DMS 273 treated with DMSO at 0.1 percent for 48 hours (cell line): ENCODE measurements at regions not wholly inside any gene's neighbourhood (a gene's known extent, or its start where the extent isn't known, plus 50 kb on each side); places are given as distances from the start of the nearest gene placed in this dataset.
A peak's percentile ranks its signal among the peaks of the same experiment; 100 is the strongest.

Experiments used
- DNase-seq: peaks from one replicate; lab custom pipeline; 2025; lab: John Stamatoyannopoulos, UW

DNA sequence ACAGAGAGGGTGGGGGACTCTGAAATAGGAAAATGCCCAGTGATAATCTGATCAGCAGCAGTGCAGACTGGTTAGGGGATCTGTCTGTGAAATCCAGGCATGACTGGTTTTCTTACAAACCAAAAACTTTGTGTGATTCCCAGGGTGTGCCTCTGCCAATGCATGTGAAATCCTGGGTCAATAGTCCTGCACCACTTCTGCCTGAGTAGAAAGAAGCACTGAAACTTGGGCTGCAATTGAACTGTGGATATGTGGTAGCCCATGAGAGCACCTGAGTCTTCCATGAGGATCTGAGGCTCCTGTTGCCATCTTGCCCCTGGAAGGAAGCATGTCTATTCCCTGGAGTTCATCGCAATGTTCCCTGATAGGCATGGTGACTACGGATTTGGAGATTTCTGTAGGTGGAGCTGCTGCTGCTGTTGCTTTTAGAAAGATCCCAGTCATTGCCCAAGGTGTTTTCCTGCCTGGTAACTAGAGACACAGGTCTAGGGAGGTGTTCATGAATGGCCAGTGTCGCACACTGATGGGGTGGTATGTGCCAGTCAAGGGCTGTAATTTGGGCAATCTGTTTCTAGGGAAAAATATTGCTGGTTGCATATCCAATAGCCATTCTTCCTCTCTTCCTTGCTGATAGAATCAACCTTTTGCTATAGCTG, 146.7 kb downstream of the CARTPT start:
- no peak for DNase-seq

DNA sequence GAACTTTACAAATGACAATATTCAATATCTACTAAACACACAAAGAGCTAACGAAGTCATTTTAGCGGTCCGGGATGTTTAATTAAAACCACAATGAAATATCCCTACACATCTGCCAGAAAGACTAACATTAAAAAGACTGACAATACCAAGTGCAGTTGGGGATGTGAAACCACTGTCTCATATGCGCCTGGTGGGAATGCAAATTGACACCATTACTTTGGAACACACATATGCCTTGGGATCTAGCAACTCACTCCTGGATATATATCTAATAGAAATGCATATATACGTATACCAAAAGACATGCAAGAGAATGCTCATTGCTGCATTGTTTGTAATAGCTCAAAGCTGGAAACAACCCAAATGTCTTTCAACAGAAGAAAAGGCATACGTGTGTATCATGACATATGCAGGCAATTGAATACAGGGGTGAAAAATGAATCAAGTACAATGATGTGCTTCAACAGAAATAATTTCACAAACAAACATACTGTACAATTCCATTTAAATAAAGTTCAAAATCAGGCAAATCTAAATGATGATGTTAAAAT, 153.3 kb downstream of the CARTPT start:
- DNase-seq: no peak

- peak; percentile 99 for DNase-seq
Measured at GRCh38 chr5:71873191-71873591, 154.1 kb downstream of the CARTPT start.

DNA sequence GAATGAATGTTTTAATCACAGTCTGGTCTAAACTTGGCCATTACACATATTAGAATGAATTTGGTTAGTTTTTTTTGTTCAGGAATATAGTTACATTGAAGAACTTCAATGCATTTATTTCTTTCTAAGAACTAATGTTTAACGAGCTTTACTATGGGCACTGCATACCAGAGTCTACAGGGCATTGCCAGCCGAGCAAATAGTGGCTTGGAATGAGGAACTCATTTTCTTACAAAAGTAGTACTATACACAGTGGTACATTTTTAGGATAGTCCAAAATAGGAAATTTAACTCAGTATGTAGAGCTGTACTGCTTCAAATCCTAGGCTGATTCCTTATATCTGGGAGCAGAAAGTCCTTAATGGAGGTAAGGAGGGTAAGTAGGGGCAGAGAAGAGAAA, 155.4 kb downstream of the CARTPT start:
- no peak for DNase-seq

- DNase-seq: no peak
Measured at GRCh38 chr5:71877511-71877910, 158.4 kb downstream of the CARTPT start.

DNA sequence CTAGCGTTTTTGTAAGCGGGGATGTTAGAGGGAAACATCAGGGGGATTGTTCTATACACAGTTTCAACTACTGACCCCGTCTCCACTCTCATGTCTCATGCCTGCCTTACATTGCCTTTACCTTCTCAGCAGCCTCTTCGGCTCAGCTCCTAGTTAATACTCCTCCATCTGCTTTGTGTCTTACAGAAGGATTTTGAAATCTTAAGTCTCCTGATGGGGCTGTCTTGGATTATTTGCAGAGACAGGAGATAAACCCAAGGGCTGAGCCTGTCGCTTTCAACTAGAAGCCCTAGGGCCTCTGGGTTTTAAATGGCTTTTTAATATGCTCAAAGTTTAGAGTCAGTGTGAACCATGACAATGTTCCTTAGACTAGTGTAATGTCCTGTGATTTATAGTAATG, 161.5 kb downstream of the CARTPT start:
- no peak for DNase-seq

- DNase-seq: no peak
Measured at GRCh38 chr5:71882826-71883741, 164.0 kb downstream of the CARTPT start.

- peak; percentile 36 for DNase-seq
Measured at GRCh38 chr5:71883742-71884103, 164.6 kb downstream of the CARTPT start.

GRCh38 chr5:71884926-71885325, 165.9 kb downstream of the CARTPT start:
- no peak for DNase-seq

GRCh38 chr5:71886406-71886805, 167.3 kb downstream of the CARTPT start:
- DNase-seq: no peak

DNA sequence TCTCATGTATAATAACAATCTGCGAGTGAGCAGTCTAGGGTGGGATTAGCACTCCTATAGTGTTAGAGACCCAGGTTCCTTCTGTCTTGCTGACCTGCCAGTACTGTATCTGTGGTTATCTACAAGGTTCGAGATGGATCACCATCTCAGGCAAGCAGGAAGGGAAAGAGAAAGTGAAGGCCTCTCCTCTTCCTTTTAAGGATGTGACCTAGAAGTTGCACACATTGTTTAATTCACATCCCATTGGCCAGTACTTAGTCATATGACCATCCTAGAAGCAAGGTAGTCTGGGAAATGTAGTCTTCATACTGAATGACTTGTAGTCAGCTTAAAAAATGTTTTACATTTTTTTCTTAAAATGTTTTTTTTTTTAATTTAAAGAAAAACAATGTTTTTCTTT, 168.6 kb downstream of the CARTPT start:
- DNase-seq: peak; percentile 63

GRCh38 chr5:71891406-71891805, 172.3 kb downstream of the CARTPT start:
- DNase-seq: no peak

- DNase-seq: no peak
Measured at GRCh38 chr5:71891856-71892255, 172.8 kb downstream of the CARTPT start.

GRCh38 chr5:71892641-71893365, 173.7 kb downstream of the CARTPT start:
- DNase-seq: no peak

DNA sequence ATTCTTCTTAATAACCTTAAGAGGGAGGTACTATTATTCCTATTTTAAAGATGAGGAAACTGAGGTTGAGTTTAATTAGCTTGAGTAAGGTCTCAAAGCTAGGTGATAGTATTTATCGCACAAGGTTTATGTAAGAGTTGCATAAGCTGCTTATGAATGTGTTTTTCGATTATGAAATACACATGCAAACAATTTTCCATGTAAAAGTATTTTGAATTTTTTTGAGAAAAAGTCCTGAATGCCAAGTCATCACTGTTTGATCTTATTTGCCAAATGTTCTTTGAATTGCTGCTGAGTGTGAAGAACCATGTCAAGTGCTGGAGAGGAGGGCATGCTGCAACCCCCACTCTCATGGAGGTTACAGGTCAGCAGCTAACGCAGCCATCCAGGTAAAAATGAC, 174.4 kb downstream of the CARTPT start:
- DNase-seq: no peak

- DNase-seq: peak; percentile 4
Measured at GRCh38 chr5:71894091-71894490, 175.0 kb downstream of the CARTPT start.

DNA sequence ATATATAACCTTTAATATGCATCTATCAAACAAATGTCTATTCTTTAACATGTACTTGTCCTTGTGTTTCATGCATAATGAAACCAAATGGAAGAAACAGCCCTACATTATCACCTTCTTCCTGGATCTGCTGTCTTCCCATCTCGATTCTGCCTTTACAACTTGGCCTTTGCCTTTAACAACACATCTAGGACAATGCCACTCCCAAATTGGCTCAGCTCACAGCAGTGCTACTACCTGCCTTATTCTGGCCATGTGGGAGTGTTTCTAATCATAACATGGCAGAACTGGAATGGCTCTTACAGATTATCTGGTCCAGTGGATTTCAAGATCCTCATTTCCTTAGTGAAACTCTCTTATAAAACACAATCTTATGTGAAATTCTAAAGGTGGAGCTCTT, 176.5 kb downstream of the CARTPT start:
- no peak for DNase-seq

DNA sequence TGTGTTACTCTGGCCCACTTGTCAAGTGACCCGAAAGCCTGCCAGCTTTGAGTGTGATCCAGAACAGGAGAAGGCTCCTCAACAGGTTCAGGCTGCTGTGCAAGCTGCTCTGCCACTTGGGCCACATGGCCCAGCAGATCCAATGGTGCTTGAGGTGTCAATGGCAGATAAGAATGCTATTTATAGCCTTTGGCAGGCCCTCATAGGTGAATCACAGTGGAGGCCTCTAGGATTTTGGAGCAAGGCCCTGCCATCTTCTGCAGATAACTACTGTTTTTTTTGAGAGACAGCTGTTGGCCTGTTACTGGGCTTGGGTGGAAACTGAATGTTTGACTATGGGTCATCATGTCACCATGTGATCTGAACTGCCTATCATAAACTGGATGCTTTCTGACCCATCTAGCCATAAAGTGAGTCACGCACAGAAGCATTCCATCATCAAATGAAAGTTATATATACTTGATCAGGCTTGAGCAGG, 180.8 kb downstream of the CARTPT start:
- peak; percentile 4 for DNase-seq

GRCh38 chr5:71903808-71904207, 184.7 kb downstream of the CARTPT start:
- no peak for DNase-seq

DNA sequence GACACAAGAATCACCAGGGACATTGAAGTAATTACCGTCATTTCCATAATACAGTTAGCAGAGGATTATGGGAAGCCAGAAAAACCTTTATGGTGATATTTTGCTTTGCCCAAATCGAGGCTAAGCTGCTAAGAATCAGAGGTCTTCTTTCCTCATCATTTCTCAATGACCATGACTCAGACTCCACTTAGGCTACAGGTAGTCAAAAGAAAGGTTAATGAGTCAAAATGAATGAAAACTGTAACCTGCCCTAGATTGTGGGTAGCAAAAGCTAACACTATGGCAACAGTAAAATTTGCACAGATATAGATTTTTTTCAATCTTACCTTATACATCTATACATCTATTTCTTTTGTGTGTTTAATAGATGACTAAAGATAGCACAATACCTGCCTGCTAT, 185.8 kb downstream of the CARTPT start:
- no peak for DNase-seq

- no peak for DNase-seq
Measured at GRCh38 chr5:71905834-71906711, 187.0 kb downstream of the CARTPT start.
